ENCODE measurements at regions not wholly inside any gene's neighbourhood (a gene's known extent, or its start where the extent isn't known, plus 50 kb on each side); places are given as distances from the start of the nearest gene placed in this dataset.

DNA sequence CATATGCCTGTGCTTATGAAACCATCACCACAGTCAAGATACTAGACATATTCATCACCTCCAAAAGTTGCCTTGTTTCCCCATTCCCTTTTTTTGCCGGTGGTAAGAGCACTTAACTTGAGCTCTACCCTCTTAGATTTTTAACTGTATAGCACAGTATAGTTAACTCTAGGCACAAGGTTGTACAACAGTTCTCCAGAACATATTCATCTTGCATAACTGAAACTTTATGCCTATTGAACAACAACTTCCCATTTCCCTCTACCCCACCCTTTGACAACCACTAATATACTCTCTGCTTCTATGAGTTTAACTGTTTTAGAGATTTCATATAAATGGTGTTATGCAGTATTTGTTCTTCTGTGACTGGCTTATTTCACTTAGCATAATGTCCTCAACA, 119.3 kb downstream of the ASB9 start:
- TF ChIP-seq POLR2A (IDR thresholded peaks at IDR 0.05) (no peak), CTCF (IDR thresholded peaks at IDR 0.05 in 4 of 5, conservative IDR thresholded peaks at IDR 0.05 in 1 of 5) (no peak)
